Astrocyte (in vitro differentiated cells and primary cell): ENCODE measurements at regions not wholly inside any gene's neighbourhood (a gene's known extent, or its start where the extent isn't known, plus 50 kb on each side); places are given as distances from the start of the nearest gene placed in this dataset.

Experiments
- DNase-seq: peaks from one replicate; pipeline ENCODE4 v3.0.0-alpha.2; 2010; ENCODE audit warnings: low read depth
- FAIRE-seq: peaks from 2 replicates; lab custom pipeline; 2011; peaks lifted over from hg19 to GRCh38; lab: Jason Lieb, UNC
- H2AFZ ChIP-seq: 2 replicates; pipeline ENCODE4 v1.6.0; 2012; ENCODE audit warnings: low read depth, low read length, inconsistent platforms
- H3K27ac ChIP-seq: 2 replicates; pipeline ENCODE4 v1.5.1; 2011; ENCODE audit warnings: low read depth, low read length, inconsistent platforms
- H3K27me3 ChIP-seq: 2 replicates; pipeline ENCODE4 v1.6.0; 2011; ENCODE audit warnings: low read length, inconsistent platforms; ENCODE audit not compliant: insufficient read depth
- H3K36me3 ChIP-seq: 2 replicates; pipeline ENCODE4 v1.5.1; 2011; ENCODE audit warnings: low read length, inconsistent platforms; ENCODE audit not compliant: insufficient read depth
- H3K4me1 ChIP-seq: 2 replicates; pipeline ENCODE4 v1.5.1; 2011; ENCODE audit warnings: low read length, inconsistent platforms; ENCODE audit not compliant: insufficient read depth
- H3K4me2 ChIP-seq: 2 replicates; pipeline ENCODE4 v1.6.0; 2012; ENCODE audit warnings: low read length, inconsistent platforms
- H3K4me3 ChIP-seq: 2 replicates; pipeline ENCODE4 v1.5.1; 2011; ENCODE audit warnings: low read depth, mild to moderate bottlenecking, low read length, inconsistent platforms; ENCODE audit not compliant: insufficient read depth
- H3K79me2 ChIP-seq: 2 replicates; pipeline ENCODE4 v1.6.0; 2012; ENCODE audit warnings: mild to moderate bottlenecking, low read length, inconsistent platforms; ENCODE audit not compliant: insufficient read depth
- H3K9ac ChIP-seq: 2 replicates; pipeline ENCODE4 v1.6.0; 2012; ENCODE audit warnings: mild to moderate bottlenecking, low read length, inconsistent platforms
- H3K9me3 ChIP-seq: 2 replicates; pipeline ENCODE4 v1.5.1; 2012; ENCODE audit warnings: low read depth, mild to moderate bottlenecking, low read length, inconsistent platforms; ENCODE audit not compliant: insufficient read depth
- H4K20me1 ChIP-seq: 2 replicates; pipeline ENCODE4 v1.6.0; 2012; ENCODE audit warnings: low read length, inconsistent platforms; ENCODE audit not compliant: insufficient read depth
- H3K27ac Mint-ChIP-seq: one replicate; pipeline ENCODE4 v1.8.0; 2021; ENCODE audit warnings: mild to moderate bottlenecking, mixed read lengths; ENCODE audit not compliant: unreplicated experiment
- H3K27me3 Mint-ChIP-seq: one replicate; pipeline ENCODE4 v1.8.0; 2021; ENCODE audit warnings: low read depth, mixed read lengths; ENCODE audit not compliant: unreplicated experiment
- H3K36me3 Mint-ChIP-seq: one replicate; pipeline ENCODE4 v1.8.0; 2021; ENCODE audit warnings: low read depth, mixed read lengths; ENCODE audit not compliant: unreplicated experiment
- H3K4me1 Mint-ChIP-seq: one replicate; pipeline ENCODE4 v1.8.0; 2021; ENCODE audit warnings: low read depth, mixed read lengths; ENCODE audit not compliant: unreplicated experiment
- H3K4me3 Mint-ChIP-seq: one replicate; pipeline ENCODE4 v1.8.0; 2021; ENCODE audit warnings: mild to moderate bottlenecking, moderate library complexity, mixed read lengths; ENCODE audit not compliant: unreplicated experiment
- H3K9me3 Mint-ChIP-seq: one replicate; pipeline ENCODE4 v1.8.0; 2021; ENCODE audit warnings: mild to moderate bottlenecking, mixed read lengths; ENCODE audit not compliant: unreplicated experiment
- EZH2 ChIP-seq: IDR thresholded peaks from 2 replicates; pipeline ENCODE4 v1.6.1; 2012; ENCODE audit warnings: mild to moderate bottlenecking, low read length, inconsistent platforms; ENCODE audit not compliant: insufficient read depth
- TF ChIP-seq, protein P1 (sequence below): IDR thresholded peaks from 2 replicates; pipeline ENCODE4 v1.5.1; 2011; ENCODE audit warnings: low read depth, mild to moderate bottlenecking, inconsistent platforms, low read length, moderate library complexity; ENCODE audit not compliant: insufficient read depth

DNA sequence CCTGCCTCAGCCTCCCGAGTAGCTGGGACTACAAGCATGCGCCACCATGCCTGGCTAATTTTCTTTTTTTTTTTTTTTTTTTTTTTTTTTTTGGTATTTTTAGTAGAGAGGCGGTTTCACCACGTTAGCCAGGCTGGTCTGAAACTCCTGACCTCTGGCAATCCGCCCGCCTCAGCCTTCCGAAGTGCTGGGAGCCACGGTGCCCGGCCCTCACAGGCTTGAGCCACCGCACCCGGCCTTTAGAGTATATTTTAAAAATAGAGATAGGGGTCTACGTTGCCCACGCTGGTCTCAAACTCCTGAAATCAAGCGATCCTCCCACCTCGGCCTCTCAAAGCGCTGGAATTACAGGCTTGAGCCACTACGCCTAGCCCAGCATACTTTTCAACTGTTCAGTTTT is 93.4 kb upstream of the CHD2 start:
- Mint-ChIP-seq H3K4me3 (no peak overlapping the region), H3K36me3 (peaks cover 3% of the 10 kb centered on the region), H3K27me3 (no peaks in the 10 kb centered on the region), H3K9me3 (no peaks in the 10 kb centered on the region), H3K27ac (no peak overlapping the region), H3K4me1 (peaks cover 20% of the 10 kb centered on the region)
- no peak overlapping the region for H2AFZ ChIP-seq
- H3K79me2 ChIP-seq: peaks cover 8% of the 10 kb centered on the region
- H3K36me3 ChIP-seq: no peaks in the 10 kb centered on the region
- DNase-seq: no peak
- no peaks in the 10 kb centered on the region for H4K20me1 ChIP-seq
- FAIRE-seq: no peak
- no peaks in the 10 kb centered on the region for H3K9me3 ChIP-seq
- no peaks in the 10 kb centered on the region for H3K27me3 ChIP-seq
- no peak overlapping the region for H3K4me3 ChIP-seq
- H3K9ac ChIP-seq: no peak overlapping the region
- peaks cover 47% of the 10 kb centered on the region for H3K4me1 ChIP-seq
- no peak overlapping the region for H3K27ac ChIP-seq
- no peak overlapping the region for H3K4me2 ChIP-seq
- TF ChIP-seq, protein P1, sequence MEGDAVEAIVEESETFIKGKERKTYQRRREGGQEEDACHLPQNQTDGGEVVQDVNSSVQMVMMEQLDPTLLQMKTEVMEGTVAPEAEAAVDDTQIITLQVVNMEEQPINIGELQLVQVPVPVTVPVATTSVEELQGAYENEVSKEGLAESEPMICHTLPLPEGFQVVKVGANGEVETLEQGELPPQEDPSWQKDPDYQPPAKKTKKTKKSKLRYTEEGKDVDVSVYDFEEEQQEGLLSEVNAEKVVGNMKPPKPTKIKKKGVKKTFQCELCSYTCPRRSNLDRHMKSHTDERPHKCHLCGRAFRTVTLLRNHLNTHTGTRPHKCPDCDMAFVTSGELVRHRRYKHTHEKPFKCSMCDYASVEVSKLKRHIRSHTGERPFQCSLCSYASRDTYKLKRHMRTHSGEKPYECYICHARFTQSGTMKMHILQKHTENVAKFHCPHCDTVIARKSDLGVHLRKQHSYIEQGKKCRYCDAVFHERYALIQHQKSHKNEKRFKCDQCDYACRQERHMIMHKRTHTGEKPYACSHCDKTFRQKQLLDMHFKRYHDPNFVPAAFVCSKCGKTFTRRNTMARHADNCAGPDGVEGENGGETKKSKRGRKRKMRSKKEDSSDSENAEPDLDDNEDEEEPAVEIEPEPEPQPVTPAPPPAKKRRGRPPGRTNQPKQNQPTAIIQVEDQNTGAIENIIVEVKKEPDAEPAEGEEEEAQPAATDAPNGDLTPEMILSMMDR: no peak
- TF ChIP-seq EZH2: no peak

DNA sequence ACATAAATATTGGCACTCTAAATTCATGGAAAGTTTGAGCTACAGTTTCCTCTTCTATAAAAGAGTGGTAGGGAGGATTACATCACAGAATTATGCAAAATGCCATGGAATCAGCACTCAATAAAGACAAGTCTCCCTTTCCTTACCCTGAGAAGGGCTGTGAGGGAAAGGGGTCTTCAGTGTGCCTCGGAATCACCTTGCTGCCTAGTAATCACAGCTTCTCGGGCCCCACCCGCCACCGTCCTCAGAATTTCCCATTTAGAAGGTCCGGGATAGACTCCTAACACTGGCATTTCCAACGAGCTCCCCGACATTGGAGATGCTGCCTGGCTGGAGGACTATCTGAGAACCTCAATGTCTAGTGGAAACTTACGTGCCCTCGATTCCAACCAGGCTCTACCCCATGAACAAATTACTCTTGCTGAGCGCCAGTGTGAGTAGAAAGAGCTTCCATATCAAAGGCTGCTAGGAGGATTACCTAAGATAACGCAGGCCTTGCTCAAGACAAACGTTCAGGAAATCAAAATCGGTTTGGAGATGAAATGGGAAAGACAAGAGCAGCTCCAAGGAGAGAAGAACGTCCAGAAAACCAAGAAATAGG is 92.1 kb upstream of the CHD2 start:
- FAIRE-seq (no peak), DNase-seq (no peak)
- peaks cover 40% of the 10 kb centered on the region for H3K4me1 ChIP-seq
- TF ChIP-seq, protein P1: no peak
- no peak for TF ChIP-seq EZH2
- peak overlapping the region; percentile 100 for H3K27ac ChIP-seq
- no peaks in the 10 kb centered on the region for H3K27me3 Mint-ChIP-seq
- peaks cover 3% of the 10 kb centered on the region for H3K36me3 Mint-ChIP-seq
- H3K9ac ChIP-seq: peak overlapping the region; percentile 96
- H3K9me3 Mint-ChIP-seq: no peaks in the 10 kb centered on the region
- no peaks in the 10 kb centered on the region for H3K36me3 ChIP-seq
- H3K4me3 Mint-ChIP-seq: peak overlapping the region; percentile 67
- no peaks in the 10 kb centered on the region for H4K20me1 ChIP-seq
- H3K27ac Mint-ChIP-seq: peak overlapping the region; percentile 86
- peaks cover 8% of the 10 kb centered on the region for H3K79me2 ChIP-seq
- H3K4me3 ChIP-seq: no peak overlapping the region
- H3K9me3 ChIP-seq: no peaks in the 10 kb centered on the region
- H2AFZ ChIP-seq: no peak overlapping the region
- H3K4me2 ChIP-seq: peak overlapping the region; percentile 95
- no peaks in the 10 kb centered on the region for H3K27me3 ChIP-seq
- peaks cover 18% of the 10 kb centered on the region for H3K4me1 Mint-ChIP-seq

DNA sequence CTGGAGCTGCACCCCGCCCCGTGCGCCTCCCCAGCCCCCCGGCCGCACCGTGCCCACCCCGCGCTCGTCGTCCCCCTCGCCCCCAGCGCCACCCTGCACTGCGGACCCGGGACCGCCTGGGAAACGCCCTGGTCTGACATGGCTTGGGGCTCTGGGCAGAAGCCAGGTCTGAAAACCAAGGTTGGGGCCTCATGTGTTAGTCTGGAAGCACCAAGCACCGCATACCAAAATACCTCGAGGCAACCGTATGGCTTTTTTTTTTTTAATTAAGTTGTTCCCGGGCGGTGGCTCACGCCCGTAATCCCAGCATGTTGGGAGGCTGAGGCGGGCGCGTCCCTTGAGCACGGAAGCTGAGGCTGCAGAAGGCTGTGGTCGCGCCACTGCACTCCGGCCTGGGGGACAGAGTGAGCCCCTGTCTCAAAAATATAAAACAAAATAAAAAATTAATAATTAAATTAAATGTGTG is 91.5 kb upstream of the CHD2 start:
- no peaks in the 10 kb centered on the region for H3K9me3 ChIP-seq
- no peaks in the 10 kb centered on the region for H3K36me3 ChIP-seq
- peak overlapping the region; percentile 95 for H3K4me2 ChIP-seq
- peaks cover 2% of the 10 kb centered on the region for H3K36me3 Mint-ChIP-seq
- no peaks in the 10 kb centered on the region for H3K9me3 Mint-ChIP-seq
- H3K4me3 ChIP-seq: no peak overlapping the region
- peaks cover 8% of the 10 kb centered on the region for H3K79me2 ChIP-seq
- no peaks in the 10 kb centered on the region for H4K20me1 ChIP-seq
- H3K27ac ChIP-seq: peak overlapping the region; percentile 100
- H3K4me1 Mint-ChIP-seq: peaks cover 17% of the 10 kb centered on the region
- H3K27ac Mint-ChIP-seq: peak overlapping the region; percentile 93
- H3K9ac ChIP-seq: peak overlapping the region; percentile 96
- TF ChIP-seq EZH2: no peak
- TF ChIP-seq, protein P1: no peak
- no peak overlapping the region for H3K4me3 Mint-ChIP-seq
- DNase-seq (peak; percentile 72), FAIRE-seq (no peak)
- H2AFZ ChIP-seq: peak overlapping the region; percentile 54
- H3K27me3 ChIP-seq: no peaks in the 10 kb centered on the region
- H3K4me1 ChIP-seq: peaks cover 40% of the 10 kb centered on the region
- H3K27me3 Mint-ChIP-seq: no peaks in the 10 kb centered on the region
